Neutrophil (primary cell): ENCODE measurements at regions not wholly inside any gene's neighbourhood (a gene's known extent, or its start where the extent isn't known, plus 50 kb on each side); places are given as distances from the start of the nearest gene placed in this dataset.

Source experiments
- H3K27ac ChIP-seq: fragments of 200-600 bp; sonication (generic); 2 replicates; pipeline ENCODE4 v1.5.1; 2016; ENCODE audit warnings: mild to moderate bottlenecking, moderate library complexity
- H3K27me3 ChIP-seq: fragments of 200-600 bp; sonication (generic); 2 replicates; pipeline ENCODE4 v1.6.0; 2016; ENCODE audit warnings: mild to moderate bottlenecking
- H3K36me3 ChIP-seq: fragments of 200-600 bp; sonication (generic); 2 replicates; pipeline ENCODE4 v1.5.1; 2017
- H3K4me1 ChIP-seq, 2 experiments: fragments of 200-600 bp in 1 of 2; sonication (generic) in 1 of 2; 1 replicate in 1 of 2; 2 replicates in 1 of 2; pipeline versions ENCODE4 v1.5.1 to v1.6.1; 2013 to 2016; ENCODE audit warnings: low read depth in 1 of 2, low read length in 1 of 2, mild to moderate bottlenecking in 1 of 2, moderate library complexity in 1 of 2; ENCODE audit not compliant: control insufficient read depth in 1 of 2, insufficient read depth in 1 of 2
- H3K4me3 ChIP-seq, 2 experiments: fragments of 200-600 bp in 1 of 2; sonication (generic) in 1 of 2; 1 replicate in 1 of 2; 2 replicates in 1 of 2; pipeline ENCODE4 v1.5.1; 2013 to 2016; ENCODE audit warnings: low read depth in 1 of 2, low read length in 1 of 2, mild to moderate bottlenecking in 1 of 2, moderate library complexity in 1 of 2
- H3K9me3 ChIP-seq: fragments of 200-600 bp; sonication (generic); 2 replicates; pipeline ENCODE4 v1.5.1; 2016
- CTCF ChIP-seq: fragments of 200-600 bp; sonication (generic); IDR thresholded peaks from 2 replicates; pipeline ENCODE4 v1.5.1; 2016; ENCODE audit warnings: antibody characterized with exemption

- Histone ChIP-seq H3K9me3 (no peaks in the 10 kb centered on the region), H3K4me1 (no peaks in the 10 kb centered on the region), H3K36me3 (no peaks in the 10 kb centered on the region), H3K4me3 (no peak overlapping the region), H3K27ac (no peak overlapping the region), H3K27me3 (no peaks in the 10 kb centered on the region)
- TF ChIP-seq CTCF, result no peak
These were observed 1298.3 kb upstream of the WWC1 start for GRCh38 chr5:166992874-166993722.

- no peak for TF ChIP-seq CTCF
- Histone ChIP-seq H3K9me3 (no peaks in the 10 kb centered on the region), H3K27me3 (no peaks in the 10 kb centered on the region), H3K4me1 (no peaks in the 10 kb centered on the region), H3K36me3 (no peaks in the 10 kb centered on the region), H3K27ac (no peak overlapping the region), H3K4me3 (no peak overlapping the region)
These were observed 1297.2 kb upstream of the WWC1 start for GRCh38 chr5:166994226-166994625.

- TF ChIP-seq CTCF, result no peak
- H3K4me1 ChIP-seq, result no peaks in the 10 kb centered on the region
- no peak overlapping the region for H3K4me3 ChIP-seq
- H3K36me3 ChIP-seq, result no peaks in the 10 kb centered on the region
- H3K27ac ChIP-seq, result no peak overlapping the region
- no peaks in the 10 kb centered on the region for H3K27me3 ChIP-seq
- no peaks in the 10 kb centered on the region for H3K9me3 ChIP-seq
These were observed 1290.2 kb upstream of the WWC1 start for GRCh38 chr5:167001246-167001645.

- H3K4me1 ChIP-seq, result no peaks in the 10 kb centered on the region
- H3K9me3 ChIP-seq, result no peaks in the 10 kb centered on the region
- no peak for TF ChIP-seq CTCF
- no peaks in the 10 kb centered on the region for H3K27me3 ChIP-seq
- no peak overlapping the region for H3K4me3 ChIP-seq
- H3K36me3 ChIP-seq, result no peaks in the 10 kb centered on the region
- H3K27ac ChIP-seq, result no peak overlapping the region
These were observed 1282.7 kb upstream of the WWC1 start for GRCh38 chr5:167008705-167009104.

- Histone ChIP-seq H3K4me3 (no peak overlapping the region), H3K27ac (no peak overlapping the region), H3K4me1 (no peaks in the 10 kb centered on the region), H3K9me3 (no peaks in the 10 kb centered on the region), H3K27me3 (no peaks in the 10 kb centered on the region), H3K36me3 (no peaks in the 10 kb centered on the region)
- TF ChIP-seq CTCF, result no peak
These were observed 1280.2 kb upstream of the WWC1 start for GRCh38 chr5:167011196-167011595.
